Endothelial cell of umbilical vein (primary cell): ENCODE measurements at regions not wholly inside any gene's neighbourhood (a gene's known extent, or its start where the extent isn't known, plus 50 kb on each side); places are given as distances from the start of the nearest gene placed in this dataset.

ENCODE experiments used
- BruUV-seq: library from RNA; stranded (reverse); fragments of 400-500 nt; replicated peaks from 2 replicates; lab custom pipeline; 2021; lab: Mats Ljungman, UMichigan
- CTCF ChIA-PET: fragments of 300-600, 350-600 bp; sonication (Branson Sonifier 250); formaldehyde crosslinking; loops from one replicate; lab custom pipeline; 2021; ENCODE audit warnings: antibody characterized with exemption, inconsistent platforms; lab: Charles Lee
- POLR2A ChIA-PET: fragments of 300-600, 350-600 bp; sonication (Branson Sonifier 250); formaldehyde crosslinking; loops from one replicate; lab custom pipeline; 2021; ENCODE audit warnings: antibody characterized with exemption, inconsistent platforms; lab: Charles Lee
- DNase-seq: peaks from one replicate; pipeline ENCODE4 v3.0.0-alpha.2; 2011; ENCODE audit warnings: low read depth, low spot score
- FAIRE-seq: peaks from 2 replicates; lab custom pipeline; 2011; peaks lifted over from hg19 to GRCh38; lab: Jason Lieb, UNC
- H2AFZ ChIP-seq: 2 replicates; pipeline ENCODE4 v1.6.0; 2012; ENCODE audit warnings: low read depth, low read length, control low read depth, inconsistent platforms
- H3K27ac ChIP-seq: 2 replicates; pipeline ENCODE4 v1.5.1; 2011; ENCODE audit warnings: low read depth, mild to moderate bottlenecking, control low read depth, low read length, moderate library complexity; ENCODE audit not compliant: insufficient read depth
- H3K27me3 ChIP-seq, 2 experiments: 2 replicates each; pipeline versions ENCODE4 v1.6.0 to v1.6.1; 2011; ENCODE audit warnings: low read length in 2 of 2, mixed read lengths in 1 of 2; ENCODE audit not compliant: control insufficient read depth in 2 of 2, insufficient read depth in 2 of 2
- H3K36me3 ChIP-seq, 2 experiments: 2 replicates in 1 of 2; 3 replicates in 1 of 2; pipeline ENCODE4 v1.5.1; 2011; ENCODE audit warnings: low read length in 2 of 2, mild to moderate bottlenecking in 1 of 2, moderate library complexity in 1 of 2; ENCODE audit not compliant: control insufficient read depth in 2 of 2, insufficient read depth in 2 of 2; ENCODE audit errors: extremely low read depth in 1 of 2
- H3K4me1 ChIP-seq: 3 replicates; pipeline ENCODE4 v1.5.1; 2011; ENCODE audit warnings: mild to moderate bottlenecking, low read length; ENCODE audit not compliant: control insufficient read depth, insufficient read depth; ENCODE audit errors: extremely low read depth
- H3K4me2 ChIP-seq: 2 replicates; pipeline ENCODE4 v1.6.1; 2011; ENCODE audit warnings: low read length, control low read depth, mixed read lengths; ENCODE audit not compliant: insufficient read depth
- H3K4me3 ChIP-seq, 3 experiments: fragments of 200-600 bp in 1 of 3; sonication (generic), shearing (Covaris generic) in 1 of 3; replicated peaks in 1 of 3; 2 replicates each; pipeline ENCODE4 v1.5.1; 2011 to 2016; ENCODE audit warnings: control low read depth in 3 of 3, low read length in 3 of 3, mild to moderate bottlenecking in 2 of 3, inconsistent platforms in 1 of 3, low read depth in 1 of 3, moderate library complexity in 1 of 3; ENCODE audit not compliant: insufficient read depth in 1 of 3
- H3K79me2 ChIP-seq: 2 replicates; pipeline ENCODE4 v1.6.0; 2012; ENCODE audit warnings: low read length, inconsistent platforms; ENCODE audit not compliant: control insufficient read depth, insufficient read depth
- H3K9ac ChIP-seq: replicated peaks from 2 replicates; pipeline ENCODE3; 2011; ENCODE audit warnings: low read length, control low read depth; ENCODE audit not compliant: insufficient read depth; ENCODE audit errors: extremely low read depth
- H3K9me1 ChIP-seq: replicated peaks from 3 replicates; pipeline ENCODE4 v1.6.0; 2011; ENCODE audit warnings: mild to moderate bottlenecking, low read length; ENCODE audit not compliant: control insufficient read depth, insufficient read depth; ENCODE audit errors: extremely low read depth
- H3K9me3 ChIP-seq: replicated peaks from 2 replicates; pipeline ENCODE4 v1.5.1; 2012; ENCODE audit warnings: low read length, inconsistent platforms; ENCODE audit not compliant: control insufficient read depth, insufficient read depth
- H4K20me1 ChIP-seq: replicated peaks from 2 replicates; pipeline ENCODE3; 2011; ENCODE audit warnings: mild to moderate bottlenecking, low read length; ENCODE audit not compliant: control insufficient read depth, insufficient read depth; ENCODE audit errors: extremely low read depth
- CTCF ChIP-seq, 2 donors: IDR thresholded peaks; 1 replicate in 1 of 2; 2 replicates in 1 of 2; pipeline ENCODE4 v1.5.1; 2011; ENCODE audit warnings: low read length in 2 of 2, mild to moderate bottlenecking in 2 of 2, moderate library complexity in 2 of 2, control low read depth in 1 of 2, inconsistent platforms in 1 of 2, low read depth in 1 of 2; ENCODE audit not compliant: insufficient read depth in 1 of 2; ENCODE audit errors: extremely low read depth in 1 of 2
- EZH2 ChIP-seq: IDR thresholded peaks from 2 replicates; pipeline ENCODE4 v1.6.1; 2012; ENCODE audit warnings: borderline replicate concordance, low read depth, mild to moderate bottlenecking, moderate library complexity, low read length, inconsistent platforms; ENCODE audit not compliant: severe bottlenecking
- FOS ChIP-seq: IDR thresholded peaks from 2 replicates; pipeline ENCODE4 v1.6.1; 2011; ENCODE audit warnings: mild to moderate bottlenecking, low read length, moderate library complexity, borderline replicate concordance; ENCODE audit not compliant: insufficient read depth
- GATA2 ChIP-seq: IDR thresholded peaks from 2 replicates; pipeline ENCODE4 v1.7.0; 2011; ENCODE audit warnings: low read depth, mild to moderate bottlenecking, moderate library complexity, mixed read lengths, low read length; ENCODE audit not compliant: insufficient read length, insufficient read depth
- JUN ChIP-seq: IDR thresholded peaks from 2 replicates; pipeline ENCODE4 v1.6.1; 2011; ENCODE audit warnings: borderline replicate concordance, low read depth; ENCODE audit not compliant: insufficient read length, insufficient read depth
- MAX ChIP-seq: IDR thresholded peaks from 2 replicates; pipeline ENCODE4 v1.6.1; 2011; ENCODE audit not compliant: insufficient read depth, insufficient read length
- MYC ChIP-seq: IDR thresholded peaks from one replicate; pipeline ENCODE4 v1.6.1; 2011; ENCODE audit warnings: mild to moderate bottlenecking, low read depth, low read length
- POLR2A ChIP-seq: IDR thresholded peaks from 2 replicates; pipeline ENCODE4 v1.6.1; 2012; ENCODE audit warnings: low read depth, mild to moderate bottlenecking, control low read depth, low read length
- POLR2AphosphoS5 ChIP-seq: IDR thresholded peaks from 2 replicates; pipeline ENCODE4 v1.6.1; 2012; ENCODE audit warnings: low read depth, mild to moderate bottlenecking, control low read depth, low read length, moderate library complexity; ENCODE audit not compliant: insufficient read depth
- dilution Hi-C: fragments of 300-500 bp; cut with MboI; formaldehyde crosslinking; loops from one replicate; pipeline ENCODE4 v1.15.0; 2019; ENCODE audit warnings: low sequenced_read_pairs; ENCODE audit not compliant: extremely low pct_ligation_motif_present
- intact Hi-C: fragments of 100-400 bp; cut with micrococcal nuclease; formaldehyde crosslinking; loops from one replicate; pipeline ENCODE4 v1.10.0; 2022

GRCh38 chrY:13053501-13053900 is 148.8 kb downstream of the DDX3Y start:
- intact Hi-C loops: no loop called here
- CTCF ChIA-PET: no interaction called here

More at GRCh38 chrY:13053501-13053900, 148.8 kb downstream of the DDX3Y start:
- Histone ChIP-seq H3K36me3 (no peaks in the 10 kb centered on the region), H2AFZ (no peak overlapping the region), H3K4me3 (no peak overlapping the region), H3K4me2 (no peak overlapping the region), H3K79me2 (no peaks in the 10 kb centered on the region), H3K9ac (no peak overlapping the region), H3K9me1 (no peaks in the 10 kb centered on the region), H3K27ac (no peak overlapping the region), H3K27me3 (no peaks in the 10 kb centered on the region), H3K4me1 (no peaks in the 10 kb centered on the region), H4K20me1 (no peaks in the 10 kb centered on the region), H3K9me3 (no peaks in the 10 kb centered on the region)
- TF ChIP-seq GATA2 (no peak), MAX (no peak), MYC (no peak), FOS (no peak), EZH2 (no peak), POLR2AphosphoS5 (no peak), JUN (no peak), CTCF (IDR thresholded peaks at IDR 0.05; ENCODE audit: extremely low read depth in 1 of 2, insufficient read depth in 1 of 2, low read depth in 1 of 2, low read length in 2 of 2) (no peak), POLR2A (no peak)
- BruUV-seq: no TSS peak
- FAIRE-seq (no peak), DNase-seq (no peak)
- POLR2A ChIA-PET: no interaction called here
- dilution Hi-C loops: no loop called here
